OCI-LY7 (cell line): ENCODE measurements at regions not wholly inside any gene's neighbourhood (a gene's known extent, or its start where the extent isn't known, plus 50 kb on each side); places are given as distances from the start of the nearest gene placed in this dataset.
"Not testable (repeated sequence)": the region's sequence is repeated elsewhere in the genome, so short reads cannot be mapped to it uniquely, and the experiment has no call there.

Experiments
- BruUV-seq: library from RNA; stranded (reverse); fragments of 400-500 nt; replicated peaks from 2 replicates; lab custom pipeline; 2021; lab: Mats Ljungman, UMichigan
- CTCF ChIA-PET: fragments of 300-600 bp; sonication (Branson Sonifier 250); formaldehyde crosslinking; loops from one replicate; lab custom pipeline; 2022; ENCODE audit warnings: antibody characterized with exemption; ENCODE audit not compliant: unreplicated experiment; lab: Charles Lee
- POLR2A ChIA-PET: fragments of 300-600 bp; sonication (Branson Sonifier 250); formaldehyde crosslinking; loops from one replicate; lab custom pipeline; 2022; ENCODE audit warnings: antibody characterized with exemption; lab: Charles Lee
- DNase-seq: peaks from one replicate; pipeline ENCODE4 v3.0.0-alpha.2; 2015; ENCODE audit warnings: low spot score
- H2AFZ ChIP-seq: fragments of 200-600 bp; sonication (generic), shearing (Covaris generic); 2 replicates; pipeline ENCODE4 v1.6.1; 2014; ENCODE audit warnings: mild to moderate bottlenecking, antibody characterized with exemption, low read length, moderate library complexity
- H3K27ac ChIP-seq: fragments of 200-600 bp; sonication (generic); 2 replicates; pipeline ENCODE4 v1.5.1; 2014; ENCODE audit warnings: mixed run types, low read depth, mild to moderate bottlenecking, moderate library complexity, low read length, inconsistent platforms; ENCODE audit not compliant: poor library complexity, severe bottlenecking
- H3K36me3 ChIP-seq: fragments of 200-600 bp; sonication (generic); 2 replicates; pipeline ENCODE4 v1.6.1; 2014; ENCODE audit warnings: mild to moderate bottlenecking, antibody characterized with exemption, low read length, moderate library complexity, mixed read lengths; ENCODE audit not compliant: insufficient read depth
- H3K4me1 ChIP-seq: fragments of 200-600 bp; sonication (generic); 2 replicates; pipeline ENCODE4 v1.5.1; 2014; ENCODE audit warnings: mild to moderate bottlenecking, low read length; ENCODE audit not compliant: insufficient read depth, poor library complexity, severe bottlenecking
- H3K4me2 ChIP-seq: fragments of 200-600 bp; sonication (generic); 2 replicates; pipeline ENCODE4 v1.6.1; 2014; ENCODE audit warnings: mild to moderate bottlenecking, low read length
- H3K4me3 ChIP-seq: fragments of 200-600 bp; sonication (generic); 2 replicates; pipeline ENCODE4 v1.5.1; 2014; ENCODE audit warnings: mild to moderate bottlenecking, low read depth, low read length; ENCODE audit not compliant: poor library complexity, severe bottlenecking
- H3K79me2 ChIP-seq: fragments of 200-600 bp; sonication (generic); 2 replicates; pipeline ENCODE4 v1.6.1; 2016; ENCODE audit warnings: low read depth, mild to moderate bottlenecking, low read length, moderate library complexity, mixed read lengths; ENCODE audit not compliant: insufficient read depth
- H3K9me2 ChIP-seq: fragments of 200-600 bp; sonication (generic); 2 replicates; pipeline ENCODE4 v1.6.1; 2016; ENCODE audit warnings: mild to moderate bottlenecking, low read length, mixed read lengths; ENCODE audit not compliant: insufficient read depth
- H3K9me3 ChIP-seq: fragments of 200-600 bp; sonication (generic); 2 replicates; pipeline ENCODE4 v1.6.1; 2014; ENCODE audit warnings: mild to moderate bottlenecking, mixed run types, low read length, mixed read lengths
- H4K20me1 ChIP-seq: fragments of 200-600 bp; sonication (generic); 2 replicates; pipeline ENCODE4 v1.6.1; 2014; ENCODE audit warnings: mild to moderate bottlenecking, antibody characterized with exemption, low read length, moderate library complexity, mixed read lengths; ENCODE audit not compliant: insufficient read depth
- CTCF ChIP-seq: fragments of 200-600 bp; sonication (generic); conservative IDR thresholded peaks from 2 replicates; pipeline ENCODE4 v1.5.1; 2014; ENCODE audit warnings: mild to moderate bottlenecking, antibody characterized with exemption, low read length, moderate library complexity, mixed read lengths
- EZH2phosphoT487 ChIP-seq: fragments of 200-600 bp; sonication (generic); IDR thresholded peaks from 2 replicates; pipeline ENCODE4 v1.6.1; 2018; ENCODE audit warnings: low read depth, borderline replicate concordance, mild to moderate bottlenecking, mixed run types, antibody characterized with exemption, low read length, moderate library complexity, mixed read lengths
- intact Hi-C: fragments of 100-400 bp; cut with micrococcal nuclease; formaldehyde crosslinking; loops from one replicate; pipeline ENCODE4 v1.10.0; 2022; ENCODE audit not compliant: unreplicated experiment

DNA sequence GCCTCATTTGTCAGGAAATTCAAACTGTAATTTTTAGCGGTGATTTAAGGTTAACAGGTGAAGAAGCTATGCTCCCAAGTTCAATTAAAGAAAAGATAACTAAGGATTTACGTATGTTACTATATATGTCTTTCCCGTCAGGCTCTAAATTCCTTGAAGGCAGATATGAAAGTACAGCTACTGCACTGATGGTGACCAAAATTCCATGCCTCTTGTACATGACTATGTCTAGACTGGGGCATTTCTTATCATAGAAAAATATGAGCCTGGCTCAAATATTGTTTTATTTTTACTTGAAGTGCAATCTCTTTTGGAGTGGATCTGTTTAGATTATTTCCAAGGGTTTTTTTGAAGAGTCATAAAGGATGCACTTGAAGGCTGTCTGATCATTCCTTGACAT lies 647.1 kb upstream of the KCNMB2 start:
- ChIA-PET CTCF (no interaction called here), POLR2A (interaction anchor here (1.0 kb wide), 1 partner anchor 32 kb away, joined by 4 read pairs; no protein-coding TSS in a partner anchor)
- no peak overlapping the region for H3K4me3 ChIP-seq
- no peak overlapping the region for H3K27ac ChIP-seq
- H3K79me2 ChIP-seq, result no peaks in the 10 kb centered on the region
- H3K9me2 ChIP-seq, result no peaks in the 10 kb centered on the region
- no peaks in the 10 kb centered on the region for H3K9me3 ChIP-seq
- no peaks in the 10 kb centered on the region for H3K4me1 ChIP-seq
- TF ChIP-seq CTCF, result no peak
- no peak for TF ChIP-seq EZH2phosphoT487
- intact Hi-C loops, result no loop called here
- no peaks in the 10 kb centered on the region for H4K20me1 ChIP-seq
- DNase-seq, result no peak
- no peak overlapping the region for H3K4me2 ChIP-seq
- H2AFZ ChIP-seq, result no peak overlapping the region
- no peaks in the 10 kb centered on the region for H3K36me3 ChIP-seq
- BruUV-seq, result no TSS peak

- Histone ChIP-seq H3K36me3 (no peaks in the 10 kb centered on the region), H3K4me2 (no peak overlapping the region), H3K79me2 (no peaks in the 10 kb centered on the region), H3K27ac (no peak overlapping the region), H3K4me3 (no peak overlapping the region), H3K4me1 (no peaks in the 10 kb centered on the region), H3K9me2 (no peaks in the 10 kb centered on the region), H3K9me3 (no peaks in the 10 kb centered on the region), H2AFZ (no peak overlapping the region), H4K20me1 (no peaks in the 10 kb centered on the region)
- ChIA-PET POLR2A (no interaction called here), CTCF (no interaction called here)
- DNase-seq, result no peak
- intact Hi-C loops, result no loop called here
- TF ChIP-seq CTCF (no peak), EZH2phosphoT487 (no peak)
- BruUV-seq, result no TSS peak
Measured at GRCh38 chr3:177889652-177890358, 646.4 kb upstream of the KCNMB2 start.

GRCh38 chr3:177890359-177890683 lies 645.9 kb upstream of the KCNMB2 start:
- H3K9me2 ChIP-seq, result no peaks in the 10 kb centered on the region
- H3K79me2 ChIP-seq, result no peaks in the 10 kb centered on the region
- no peaks in the 10 kb centered on the region for H3K9me3 ChIP-seq
- H3K36me3 ChIP-seq, result no peaks in the 10 kb centered on the region
- no peaks in the 10 kb centered on the region for H4K20me1 ChIP-seq
- H3K4me2 ChIP-seq, result no peak overlapping the region
- no TSS peak for BruUV-seq
- CTCF ChIA-PET, result no interaction called here
- H3K27ac ChIP-seq, result no peak overlapping the region
- H3K4me1 ChIP-seq, result no peaks in the 10 kb centered on the region
- no peak for TF ChIP-seq CTCF
- TF ChIP-seq EZH2phosphoT487, result no peak
- intact Hi-C loops, result no loop called here
- H2AFZ ChIP-seq, result no peak overlapping the region
- no peak overlapping the region for H3K4me3 ChIP-seq
- POLR2A ChIA-PET, result no interaction called here
- DNase-seq, result no peak

DNA sequence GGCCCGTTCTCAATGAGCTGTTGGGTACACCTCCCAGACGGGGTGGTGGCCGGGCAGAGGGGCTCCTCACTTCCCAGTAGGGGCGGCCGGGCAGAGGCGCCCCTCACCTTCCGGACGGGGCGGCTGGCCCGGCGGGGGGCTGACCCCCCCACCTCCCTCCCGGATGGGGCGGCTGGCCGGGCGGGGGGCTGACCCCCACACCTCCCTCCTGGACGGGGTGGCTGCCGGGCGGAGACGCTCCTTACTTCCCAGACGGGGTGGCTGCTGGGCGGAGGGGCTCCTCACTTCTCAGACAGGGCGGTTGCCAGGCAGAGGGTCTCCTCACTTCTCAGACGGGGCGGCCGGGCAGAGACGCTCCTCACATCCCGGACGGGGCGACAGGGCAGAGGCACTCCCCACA lies 644.7 kb upstream of the KCNMB2 start:
- H3K4me1 ChIP-seq, H3K9me2 ChIP-seq, H3K27ac ChIP-seq, H2AFZ ChIP-seq, CTCF ChIA-PET, H4K20me1 ChIP-seq, H3K4me3 ChIP-seq, H3K36me3 ChIP-seq, H3K79me2 ChIP-seq, POLR2A ChIA-PET, H3K9me3 ChIP-seq, BruUV-seq, intact Hi-C loops, H3K4me2 ChIP-seq, DNase-seq: not testable (repeated sequence)
